GM12891 (cell line): ENCODE measurements at regions not wholly inside any gene's neighbourhood (a gene's known extent, or its start where the extent isn't known, plus 50 kb on each side); places are given as distances from the start of the nearest gene placed in this dataset.

ENCODE experiments used
- PAX5 ChIP-seq: IDR thresholded peaks from 2 replicates; pipeline ENCODE4 v1.6.1; 2011; ENCODE audit warnings: low read length, moderate library complexity, mild to moderate bottlenecking; ENCODE audit not compliant: insufficient read depth, severe bottlenecking
- POLR2A ChIP-seq: IDR thresholded peaks from 2 replicates; pipeline ENCODE4 v1.6.1; 2011; ENCODE audit warnings: low read depth, low read length, control low read depth
- POLR2AphosphoS5 ChIP-seq: IDR thresholded peaks from 2 replicates; pipeline ENCODE4 v1.6.1; 2011; ENCODE audit warnings: low read depth, low read length, control low read depth
- SPI1 ChIP-seq: IDR thresholded peaks from 2 replicates; pipeline ENCODE4 v1.6.1; 2011; ENCODE audit warnings: low read depth, low read length, control low read depth
- TAF1 ChIP-seq: IDR thresholded peaks from 2 replicates; pipeline ENCODE4 v1.6.1; 2011; ENCODE audit warnings: low read depth, low read length, control low read depth

- TF ChIP-seq POLR2A: no peak
- no peak for TF ChIP-seq SPI1
- no peak for TF ChIP-seq POLR2AphosphoS5
- no peak for TF ChIP-seq TAF1
- no peak for TF ChIP-seq PAX5
Observed at GRCh38 chr15:23881291-23881690, 194.2 kb upstream of the NDN start.
